Endodermal cell (in vitro differentiated cells): ENCODE measurements at regions not wholly inside any gene's neighbourhood (a gene's known extent, or its start where the extent isn't known, plus 50 kb on each side); places are given as distances from the start of the nearest gene placed in this dataset.
"Not testable (repeated sequence)": the region's sequence is repeated elsewhere in the genome, so short reads cannot be mapped to it uniquely, and the experiment has no call there.

Experiments
- DNase-seq: peaks from one replicate; pipeline ENCODE4 v3.0.0-alpha.2; 2017
- H3K27ac ChIP-seq: 2 replicates; pipeline ENCODE4 v1.5.1; 2013; ENCODE audit warnings: mild to moderate bottlenecking, low read depth, low read length, moderate library complexity
- H3K27me3 ChIP-seq: 2 replicates; pipeline ENCODE4 v1.6.1; 2013; ENCODE audit warnings: mild to moderate bottlenecking, low read length, moderate library complexity; ENCODE audit not compliant: insufficient read depth, control insufficient read depth, poor library complexity, severe bottlenecking
- H3K36me3 ChIP-seq: 2 replicates; pipeline ENCODE4 v1.7.0; 2013; ENCODE audit warnings: mild to moderate bottlenecking, low read length, moderate library complexity; ENCODE audit not compliant: control insufficient read depth, insufficient read depth
- H3K4me1 ChIP-seq: one replicate; pipeline ENCODE4 v1.7.0; 2013; ENCODE audit warnings: low read length; ENCODE audit not compliant: control insufficient read depth, insufficient read depth
- H3K4me3 ChIP-seq: 2 replicates; pipeline ENCODE4 v1.5.1; 2013; ENCODE audit warnings: mild to moderate bottlenecking, low read length, moderate library complexity
- H3K9ac ChIP-seq: 2 replicates; pipeline ENCODE4 v1.6.1; 2013; ENCODE audit warnings: mild to moderate bottlenecking, low read length, moderate library complexity; ENCODE audit not compliant: poor library complexity, severe bottlenecking; ENCODE audit errors: extremely low read depth
- H3K9me3 ChIP-seq: 2 replicates; pipeline ENCODE4 v1.6.1; 2013; ENCODE audit warnings: mild to moderate bottlenecking, low read length, moderate library complexity; ENCODE audit not compliant: control insufficient read depth
- H3K27ac Mint-ChIP-seq: 2 replicates; pipeline ENCODE4 v1.8.0; 2020; ENCODE audit warnings: mixed read lengths
- H3K27me3 Mint-ChIP-seq: 2 replicates; pipeline ENCODE4 v1.8.0; 2021; ENCODE audit warnings: mild to moderate bottlenecking, mixed read lengths; ENCODE audit not compliant: insufficient read depth
- H3K36me3 Mint-ChIP-seq: 2 replicates; pipeline ENCODE4 v1.8.0; 2020; ENCODE audit warnings: low read depth, mixed read lengths
- H3K4me1 Mint-ChIP-seq: 2 replicates; pipeline ENCODE4 v1.8.0; 2020; ENCODE audit warnings: mixed read lengths
- H3K4me3 Mint-ChIP-seq: 2 replicates; pipeline ENCODE4 v1.8.0; 2020; ENCODE audit warnings: mild to moderate bottlenecking, moderate library complexity, mixed read lengths
- H3K9me3 Mint-ChIP-seq: 2 replicates; pipeline ENCODE4 v1.8.0; 2020; ENCODE audit warnings: mild to moderate bottlenecking, mixed read lengths
- CTCF ChIP-seq: fragments of 200-600 bp; sonication (generic); conservative IDR thresholded peaks from 2 replicates; pipeline ENCODE4 v1.5.0; 2021; ENCODE audit warnings: antibody characterized with exemption, mild to moderate bottlenecking
- WGBS, 2 experiments: methylation state at CpG; one replicate each; pipeline versions ENCODE4 v1.1.5 to v1.1.7; 2013; ENCODE audit warnings: missing lambda C conversion rate in 2 of 2, mixed read lengths in 1 of 2; ENCODE audit not compliant: insufficient coverage in 1 of 2, insufficient read length in 1 of 2; 5-methylcytosine and 5-hydroxymethylcytosine counted together

GRCh38 chr5:115423051-115423450 is 121.5 kb downstream of the FEM1C start:
- H3K4me1 Mint-ChIP-seq, result peaks cover 21% of the 10 kb centered on the region
- Histone ChIP-seq H3K27me3 (peaks cover 29% of the 10 kb centered on the region), H3K9me3 (no peaks in the 10 kb centered on the region), H3K36me3 (no peaks in the 10 kb centered on the region), H3K4me3 (no peak overlapping the region), H3K9ac (no peak overlapping the region), H3K27ac (no peak overlapping the region), H3K4me1 (no peaks in the 10 kb centered on the region)
- TF ChIP-seq CTCF, result no peak
- H3K27ac Mint-ChIP-seq, result no peak overlapping the region
- no peak for DNase-seq
- WGBS, 2 experiments, result 100% methylated on average over 1 of the region's 1 CpG
- H3K27me3 Mint-ChIP-seq, result peaks cover 34% of the 10 kb centered on the region
- H3K36me3 Mint-ChIP-seq, result no peaks in the 10 kb centered on the region
- H3K4me3 Mint-ChIP-seq, result no peak overlapping the region
- no peaks in the 10 kb centered on the region for H3K9me3 Mint-ChIP-seq

- WGBS, 2 experiments, result no CpG with 5 or more reads among the region's 3 CpGs
- peaks cover 13% of the 10 kb centered on the region for H3K27me3 ChIP-seq
- not testable (repeated sequence) for H3K4me3 Mint-ChIP-seq, H3K9me3 ChIP-seq, H3K4me3 ChIP-seq, H3K9ac ChIP-seq, H3K27ac Mint-ChIP-seq, H3K27ac ChIP-seq, H3K36me3 ChIP-seq, DNase-seq, H3K4me1 ChIP-seq, H3K36me3 Mint-ChIP-seq, H3K9me3 Mint-ChIP-seq
- Mint-ChIP-seq H3K27me3 (peaks cover 16% of the 10 kb centered on the region), H3K4me1 (peaks cover 17% of the 10 kb centered on the region)
Measured at GRCh38 chr5:115420812-115421211, 123.8 kb downstream of the FEM1C start.

- Mint-ChIP-seq H3K27ac (no peak overlapping the region), H3K27me3 (peaks cover 15% of the 10 kb centered on the region), H3K9me3 (no peaks in the 10 kb centered on the region), H3K4me3 (no peak overlapping the region), H3K4me1 (peaks cover 25% of the 10 kb centered on the region), H3K36me3 (no peaks in the 10 kb centered on the region)
- Histone ChIP-seq H3K9ac (no peak overlapping the region), H3K4me3 (no peak overlapping the region), H3K4me1 (peaks cover 8% of the 10 kb centered on the region), H3K27ac (no peak overlapping the region), H3K9me3 (no peaks in the 10 kb centered on the region), H3K36me3 (no peaks in the 10 kb centered on the region), H3K27me3 (peaks cover 13% of the 10 kb centered on the region)
- WGBS, 2 experiments, result 97 to 100% methylated on average over 1 of the region's 1 CpG
- no peak for DNase-seq
- TF ChIP-seq CTCF, result no peak
Measured at GRCh38 chr5:115419846-115420585, 123.6 kb upstream of the CCDC112 start.

- no peak overlapping the region for H3K9ac ChIP-seq
- H3K4me3 Mint-ChIP-seq, result no peak overlapping the region
- no peaks in the 10 kb centered on the region for H3K9me3 ChIP-seq
- peaks cover 7% of the 10 kb centered on the region for H3K27me3 ChIP-seq
- H3K9me3 Mint-ChIP-seq, result no peaks in the 10 kb centered on the region
- WGBS, 2 experiments, result 89 to 97% methylated on average over 3 to 5 of the region's 5 CpGs
- H3K27ac Mint-ChIP-seq, result no peak overlapping the region
- H3K27ac ChIP-seq, result no peak overlapping the region
- H3K27me3 Mint-ChIP-seq, result peaks cover 11% of the 10 kb centered on the region
- H3K36me3 ChIP-seq, result no peaks in the 10 kb centered on the region
- H3K4me1 Mint-ChIP-seq, result peaks cover 22% of the 10 kb centered on the region
- H3K36me3 Mint-ChIP-seq, result no peaks in the 10 kb centered on the region
- TF ChIP-seq CTCF, result no peak
- no peak overlapping the region for H3K4me3 ChIP-seq
- DNase-seq, result no peak
- H3K4me1 ChIP-seq, result peaks cover 8% of the 10 kb centered on the region
Measured at GRCh38 chr5:115418788-115419187, 122.3 kb upstream of the CCDC112 start.
